Activated T-cell treated with anti-CD3 and anti-CD28 coated beads, Interleukin-2, amount 50 U/mL, for 4 hours (primary cell): ENCODE measurements at regions not wholly inside any gene's neighbourhood (a gene's known extent, or its start where the extent isn't known, plus 50 kb on each side); places are given as distances from the start of the nearest gene placed in this dataset.

Experiments used
- ATAC-seq, 2 donors: fragments of 200-7000 bp; cut with Tn5 transposase; one replicate each; pipeline ENCODE4 v1.10.0; 2021
- DNase-seq: peaks from one replicate; pipeline ENCODE4 v3.0.0-alpha.2; 2020
- H3K27me3 Mint-ChIP-seq: one replicate; pipeline ENCODE4 v1.8.0; 2021; ENCODE audit warnings: low read depth, mixed read lengths
- H3K36me3 Mint-ChIP-seq: one replicate; pipeline ENCODE4 v1.8.0; 2022; ENCODE audit warnings: mixed read lengths; ENCODE audit not compliant: insufficient read depth
- H3K4me1 Mint-ChIP-seq: one replicate; pipeline ENCODE4 v1.8.0; 2021; ENCODE audit warnings: low read depth, mixed read lengths
- H3K4me3 Mint-ChIP-seq: one replicate; pipeline ENCODE4 v1.8.0; 2021; ENCODE audit warnings: mild to moderate bottlenecking, moderate library complexity, mixed read lengths
- H3K9me3 Mint-ChIP-seq: one replicate; pipeline ENCODE4 v1.8.0; 2021; ENCODE audit warnings: mixed read lengths

DNA sequence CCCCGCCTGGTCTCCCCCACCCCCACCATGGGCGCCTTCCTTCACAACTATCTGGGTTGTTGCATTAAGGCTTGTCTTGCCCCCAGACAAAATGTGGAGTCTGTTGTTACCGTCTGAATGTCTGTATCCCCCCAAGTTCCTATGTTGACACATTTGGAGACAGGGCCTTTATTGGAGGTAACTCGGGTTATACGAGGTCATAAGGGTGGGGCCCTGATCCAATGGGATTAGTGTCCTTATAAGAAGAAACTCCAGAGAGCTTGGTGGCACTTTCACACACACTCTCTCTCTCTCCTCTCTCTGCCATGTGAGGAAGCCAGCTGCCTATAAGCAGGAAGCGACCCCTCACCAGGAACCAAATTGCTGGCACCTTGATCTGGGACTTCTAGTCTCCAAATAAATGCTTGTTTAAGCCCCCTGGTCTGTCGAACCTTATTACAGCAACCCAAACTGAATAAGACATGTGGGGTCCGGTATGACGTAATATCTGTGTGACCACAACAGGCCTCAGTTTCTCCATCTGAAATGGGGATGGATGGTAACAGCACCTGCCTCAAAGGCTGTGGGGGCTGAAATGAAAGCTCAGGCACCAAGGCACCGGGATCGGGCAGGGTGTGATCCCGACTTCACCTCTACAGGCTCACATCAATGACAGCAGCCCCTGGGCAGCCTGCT lies 222.3 kb downstream of the CTTN start:
- ATAC-seq (no peak), DNase-seq (no peak)
- no peaks in the 10 kb centered on the region for H3K36me3 Mint-ChIP-seq
- no peaks in the 10 kb centered on the region for H3K27me3 Mint-ChIP-seq
- no peak overlapping the region for H3K4me3 Mint-ChIP-seq
- no peaks in the 10 kb centered on the region for H3K9me3 Mint-ChIP-seq
- H3K4me1 Mint-ChIP-seq = no peaks in the 10 kb centered on the region

GRCh38 chr11:70621241-70621640 lies 222.9 kb downstream of the CTTN start:
- no peaks in the 10 kb centered on the region for H3K36me3 Mint-ChIP-seq
- no peak overlapping the region for H3K4me3 Mint-ChIP-seq
- no peaks in the 10 kb centered on the region for H3K4me1 Mint-ChIP-seq
- no peaks in the 10 kb centered on the region for H3K27me3 Mint-ChIP-seq
- no peak for DNase-seq
- ATAC-seq = no peak
- H3K9me3 Mint-ChIP-seq = no peaks in the 10 kb centered on the region

DNA sequence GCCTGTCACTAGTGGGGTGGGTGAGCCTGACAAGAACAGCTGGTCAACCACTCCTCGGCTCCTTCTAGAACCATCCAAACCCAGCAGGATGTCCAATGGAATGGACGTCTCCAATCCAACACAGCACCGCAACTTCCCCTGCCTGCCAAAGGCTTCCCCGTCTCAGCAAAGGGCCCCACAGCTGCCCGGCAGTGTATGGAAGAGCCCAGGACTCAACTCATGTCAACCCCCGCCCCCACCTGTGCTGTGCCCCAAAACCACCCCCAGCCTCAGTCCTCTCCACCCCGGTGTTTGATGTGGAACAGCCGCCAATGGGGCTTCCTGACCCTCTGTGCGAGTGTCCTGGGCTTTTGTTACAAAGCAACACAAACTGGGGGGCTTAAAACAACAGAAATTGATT lies 223.8 kb downstream of the CTTN start:
- ATAC-seq (no peak), DNase-seq (no peak)
- H3K36me3 Mint-ChIP-seq = no peaks in the 10 kb centered on the region
- H3K4me1 Mint-ChIP-seq = no peaks in the 10 kb centered on the region
- H3K27me3 Mint-ChIP-seq = no peaks in the 10 kb centered on the region
- no peaks in the 10 kb centered on the region for H3K9me3 Mint-ChIP-seq
- H3K4me3 Mint-ChIP-seq = no peak overlapping the region

DNA sequence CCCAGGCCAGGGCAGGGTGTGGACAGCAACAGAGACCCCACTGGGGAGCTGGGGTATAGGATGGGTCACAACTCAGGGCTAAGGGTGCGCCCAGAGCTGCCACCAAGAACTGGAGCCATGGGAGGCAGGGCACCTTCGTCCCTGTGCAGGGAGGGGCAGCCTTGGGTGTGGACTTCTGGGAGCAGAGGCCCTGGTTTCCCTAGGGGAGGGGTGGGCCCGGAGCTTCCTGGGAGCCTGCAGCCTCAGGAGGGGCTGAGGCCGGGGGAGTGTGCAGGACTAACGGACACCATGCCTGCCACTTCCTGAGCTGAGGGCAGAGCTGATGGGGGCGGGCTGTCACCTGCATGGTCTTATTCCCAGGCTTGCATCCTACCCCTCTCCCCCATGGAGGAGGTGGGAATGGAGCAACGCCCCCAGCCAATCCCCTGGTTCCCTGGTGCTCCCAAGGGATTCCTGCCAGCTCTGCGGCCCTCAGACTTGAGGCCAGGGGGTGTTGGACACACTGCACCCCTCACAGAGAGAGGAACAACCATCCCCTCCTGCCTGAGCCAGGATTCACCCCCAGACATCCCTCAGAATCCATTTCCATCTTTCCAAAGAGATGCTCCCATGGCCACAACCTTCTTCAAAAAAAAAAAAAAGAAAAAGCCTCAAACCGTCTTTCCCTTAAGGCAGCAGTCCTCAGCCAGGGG lies 225.7 kb downstream of the CTTN start:
- ATAC-seq = no peak
- Mint-ChIP-seq H3K27me3 (peaks cover 2% of the 10 kb centered on the region), H3K4me3 (no peak overlapping the region), H3K9me3 (no peaks in the 10 kb centered on the region), H3K4me1 (no peaks in the 10 kb centered on the region), H3K36me3 (no peaks in the 10 kb centered on the region)
- DNase-seq = no peak

DNA sequence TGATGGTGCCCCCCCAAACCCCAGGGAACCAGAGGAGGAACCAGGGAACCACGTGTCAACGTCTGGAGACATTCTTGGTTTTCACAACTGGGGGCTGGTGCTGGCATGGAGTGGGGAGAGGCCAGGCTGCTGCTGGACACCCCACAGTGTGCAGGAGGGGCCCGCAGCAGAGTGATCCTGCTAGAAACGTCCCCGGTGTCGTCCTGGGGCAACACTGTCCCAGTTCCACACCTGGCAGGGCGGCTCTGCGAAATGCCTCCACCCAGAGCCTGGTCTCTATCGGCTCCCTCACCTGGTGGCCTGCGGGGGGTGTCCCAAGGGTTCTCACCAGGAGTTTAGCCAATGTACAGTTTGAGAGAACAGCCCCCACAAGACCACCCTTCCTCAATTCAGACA lies 226.3 kb downstream of the CTTN start:
- no peaks in the 10 kb centered on the region for H3K36me3 Mint-ChIP-seq
- H3K27me3 Mint-ChIP-seq = peaks cover 2% of the 10 kb centered on the region
- no peak for DNase-seq
- H3K4me1 Mint-ChIP-seq = no peaks in the 10 kb centered on the region
- H3K4me3 Mint-ChIP-seq = no peak overlapping the region
- no peaks in the 10 kb centered on the region for H3K9me3 Mint-ChIP-seq
- ATAC-seq = no peak

GRCh38 chr11:70625051-70625450 lies 226.7 kb downstream of the CTTN start:
- Mint-ChIP-seq H3K9me3 (no peaks in the 10 kb centered on the region), H3K4me3 (no peak overlapping the region), H3K4me1 (no peaks in the 10 kb centered on the region), H3K27me3 (peaks cover 2% of the 10 kb centered on the region), H3K36me3 (no peaks in the 10 kb centered on the region)
- DNase-seq = no peak
- no peak for ATAC-seq

- Mint-ChIP-seq H3K27me3 (peaks cover 2% of the 10 kb centered on the region), H3K4me1 (no peaks in the 10 kb centered on the region), H3K4me3 (no peak overlapping the region), H3K36me3 (no peaks in the 10 kb centered on the region), H3K9me3 (no peaks in the 10 kb centered on the region)
- no peak for ATAC-seq
- no peak for DNase-seq
Measured at GRCh38 chr11:70625582-70626518, 227.5 kb downstream of the CTTN start.

DNA sequence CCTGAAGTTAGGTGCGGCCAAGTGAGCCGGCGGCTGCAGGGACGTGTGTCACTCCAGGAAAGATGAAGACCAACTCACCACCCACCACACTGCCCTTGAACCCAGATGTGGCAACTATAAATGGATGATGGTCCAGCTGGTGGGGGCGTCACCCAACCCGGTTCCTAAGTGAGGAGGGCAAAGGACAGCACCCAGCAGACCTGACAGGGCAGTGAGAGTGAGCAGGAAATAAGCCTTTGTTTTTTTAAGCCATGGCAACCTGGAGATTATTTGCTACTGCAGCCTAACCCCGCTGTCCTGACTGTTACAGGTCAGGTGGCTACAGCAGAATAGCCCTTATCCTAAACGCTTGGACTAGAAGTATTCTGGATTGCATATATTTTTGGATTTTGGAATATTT lies 228.9 kb downstream of the CTTN start:
- Mint-ChIP-seq H3K36me3 (no peaks in the 10 kb centered on the region), H3K4me3 (no peak overlapping the region), H3K27me3 (peaks cover 2% of the 10 kb centered on the region), H3K9me3 (no peaks in the 10 kb centered on the region), H3K4me1 (no peaks in the 10 kb centered on the region)
- no peak for DNase-seq
- ATAC-seq = no peak

DNA sequence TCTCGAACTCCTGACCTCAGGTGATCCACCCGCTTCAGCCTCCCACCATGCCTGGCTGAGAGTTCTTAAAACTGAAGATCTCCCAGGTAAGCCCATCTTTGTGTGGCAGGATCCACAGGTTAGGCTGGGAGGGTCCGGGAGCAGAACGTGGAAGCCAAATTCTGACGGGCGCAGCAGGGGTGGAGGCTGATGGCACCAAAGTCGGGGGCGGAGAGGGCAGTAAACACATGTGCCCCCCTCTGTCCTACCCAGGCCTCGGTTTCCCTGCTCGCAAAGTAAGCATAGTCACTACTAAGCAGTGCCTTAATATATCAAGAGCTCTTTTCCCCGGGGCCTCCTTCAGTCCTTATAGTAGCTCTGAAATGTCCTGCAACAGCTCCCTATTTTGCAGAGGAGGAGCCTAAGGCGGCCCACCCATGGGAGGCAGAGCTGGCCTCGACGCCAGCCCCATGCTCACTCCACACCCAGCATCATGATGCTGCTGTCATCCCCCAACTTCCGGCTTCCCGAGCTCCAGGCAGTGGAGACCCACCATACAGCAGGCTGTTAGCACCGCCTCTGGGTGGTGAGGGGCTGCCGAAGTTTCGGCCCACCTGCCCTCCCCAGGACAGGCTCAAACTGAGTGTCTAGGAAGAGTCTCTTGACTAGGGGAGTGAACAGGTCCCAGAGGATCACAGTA lies 230.0 kb downstream of the CTTN start:
- peaks cover 2% of the 10 kb centered on the region for H3K27me3 Mint-ChIP-seq

GRCh38 chr11:70628855-70629844 lies 230.8 kb downstream of the CTTN start:
- Mint-ChIP-seq H3K4me3 (no peak overlapping the region), H3K4me1 (no peaks in the 10 kb centered on the region), H3K36me3 (no peaks in the 10 kb centered on the region), H3K27me3 (peaks cover 2% of the 10 kb centered on the region), H3K9me3 (no peaks in the 10 kb centered on the region)
- ATAC-seq = no peak
- no peak for DNase-seq

More for the DNA sequence above, 230.0 kb downstream of the CTTN start:
- Mint-ChIP-seq H3K4me3 (no peak overlapping the region), H3K4me1 (no peaks in the 10 kb centered on the region), H3K36me3 (no peaks in the 10 kb centered on the region), H3K9me3 (no peaks in the 10 kb centered on the region)
- no peak for ATAC-seq
- no peak for DNase-seq

- ATAC-seq (no peak), DNase-seq (no peak)
- Mint-ChIP-seq H3K4me3 (no peak overlapping the region), H3K36me3 (no peaks in the 10 kb centered on the region), H3K27me3 (peaks cover 2% of the 10 kb centered on the region), H3K9me3 (no peaks in the 10 kb centered on the region), H3K4me1 (no peaks in the 10 kb centered on the region)
Measured at GRCh38 chr11:70630068-70630467, 231.7 kb downstream of the CTTN start.

DNA sequence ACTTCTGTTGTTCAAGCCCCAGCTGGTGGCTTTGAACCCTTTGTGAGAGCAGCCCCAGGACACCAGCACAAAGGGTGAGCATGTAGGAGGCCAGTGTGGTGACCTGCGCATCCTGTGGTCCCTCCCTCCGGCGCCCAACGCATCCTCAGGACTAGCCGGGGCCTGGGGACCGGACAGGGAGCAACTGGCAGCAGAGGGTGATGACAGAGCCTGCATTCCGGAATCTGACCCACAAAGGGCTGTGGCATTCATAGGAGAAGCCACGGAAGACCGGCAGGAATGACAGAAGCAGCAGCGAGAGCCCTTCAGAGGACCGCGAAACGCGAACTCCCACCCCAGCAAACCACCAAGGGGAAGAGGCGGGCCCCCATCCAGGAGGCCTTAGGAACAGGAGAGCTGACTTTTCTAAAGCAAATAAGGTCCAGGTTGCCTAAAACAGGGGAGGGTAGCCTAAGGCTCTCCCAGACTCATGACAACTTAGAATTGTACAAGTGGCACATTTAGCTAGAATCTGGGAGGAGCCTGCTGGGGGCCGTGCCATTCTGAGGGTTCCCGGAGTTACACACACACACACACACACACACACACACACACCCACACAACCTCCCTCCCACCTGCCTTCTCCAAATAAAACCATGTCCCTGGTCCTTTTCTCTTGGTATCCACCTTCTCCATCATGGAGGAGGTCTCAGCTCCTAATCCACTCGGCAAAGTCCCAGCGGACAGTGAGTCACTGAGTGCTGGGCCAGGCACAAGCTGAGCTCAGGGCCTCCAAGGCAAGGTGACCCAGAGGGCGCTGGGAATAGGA lies 232.7 kb downstream of the CTTN start:
- H3K36me3 Mint-ChIP-seq = no peaks in the 10 kb centered on the region
- ATAC-seq = no peak
- no peaks in the 10 kb centered on the region for H3K4me1 Mint-ChIP-seq
- peaks cover 2% of the 10 kb centered on the region for H3K27me3 Mint-ChIP-seq
- H3K9me3 Mint-ChIP-seq = no peaks in the 10 kb centered on the region
- H3K4me3 Mint-ChIP-seq = no peak overlapping the region
- no peak for DNase-seq

DNA sequence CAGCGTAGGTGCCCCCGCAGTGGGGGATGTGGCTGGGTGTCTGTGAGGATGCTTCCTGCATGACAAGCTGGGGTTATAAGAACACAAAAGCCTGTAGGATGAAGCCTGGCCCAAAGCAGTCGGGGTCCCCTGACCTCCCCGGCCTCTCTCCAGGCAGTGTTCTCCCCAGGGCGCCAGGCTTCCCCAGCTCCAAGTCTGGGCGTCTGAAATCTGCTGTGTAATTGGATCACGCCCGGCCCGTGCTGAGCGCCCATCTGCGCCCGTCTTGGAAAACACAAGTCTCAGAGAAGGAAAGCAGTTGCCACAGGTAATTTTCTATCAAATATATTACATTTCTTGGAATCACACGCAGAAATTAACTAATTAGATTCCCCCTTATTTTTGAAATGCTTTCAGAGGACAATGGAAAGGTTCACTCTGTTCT lies 233.3 kb downstream of the CTTN start:
- no peaks in the 10 kb centered on the region for H3K36me3 Mint-ChIP-seq
- ATAC-seq (no peak), DNase-seq (no peak)
- peaks cover 2% of the 10 kb centered on the region for H3K27me3 Mint-ChIP-seq
- H3K9me3 Mint-ChIP-seq = no peaks in the 10 kb centered on the region
- H3K4me1 Mint-ChIP-seq = no peaks in the 10 kb centered on the region
- H3K4me3 Mint-ChIP-seq = no peak overlapping the region
